ENCODE measurements at regions not wholly inside any gene's neighbourhood (a gene's known extent, or its start where the extent isn't known, plus 50 kb on each side); places are given as distances from the start of the nearest gene placed in this dataset.
A peak's percentile ranks its signal among the peaks of the same experiment; 100 is the strongest.

GRCh38 chr2:6418291-6418690 lies 447.4 kb downstream of the CMPK2 start:
- no peak for DNase-seq (ENCODE audit: low spot score)

GRCh38 chr2:6421138-6421730 lies 444.5 kb downstream of the CMPK2 start:
- no peak for DNase-seq (ENCODE audit: low spot score)

- DNase-seq (ENCODE audit: low spot score), result peak; percentile 45
Measured at GRCh38 chr2:6421888-6422287, 443.8 kb downstream of the CMPK2 start.

- DNase-seq (ENCODE audit: low spot score), result no peak
Measured at GRCh38 chr2:6423157-6423556, 442.6 kb downstream of the CMPK2 start.

GRCh38 chr2:6423944-6424343 lies 441.8 kb downstream of the CMPK2 start:
- DNase-seq (ENCODE audit: low spot score), result no peak

- no peak for DNase-seq (ENCODE audit: low spot score)
Measured at GRCh38 chr2:6425032-6425431, 440.7 kb downstream of the CMPK2 start.

- DNase-seq (ENCODE audit: low spot score), result no peak
Measured at GRCh38 chr2:6429210-6429986, 436.3 kb downstream of the CMPK2 start.

- peak; percentile 60 for DNase-seq (ENCODE audit: low spot score)
Measured at GRCh38 chr2:6434438-6434837, 431.3 kb downstream of the CMPK2 start.

GRCh38 chr2:6441800-6442199 lies 423.9 kb downstream of the CMPK2 start:
- no peak for DNase-seq (ENCODE audit: low spot score)

- DNase-seq (ENCODE audit: low spot score), result no peak
Measured at GRCh38 chr2:6442252-6442985, 423.3 kb downstream of the CMPK2 start.

- DNase-seq (ENCODE audit: low spot score), result no peak
Measured at GRCh38 chr2:6443061-6443823, 422.5 kb downstream of the CMPK2 start.

- DNase-seq (ENCODE audit: low spot score), result no peak
Measured at GRCh38 chr2:6444514-6444913, 421.2 kb downstream of the CMPK2 start.

- DNase-seq (ENCODE audit: low spot score), result no peak
Measured at GRCh38 chr2:6445156-6445555, 420.6 kb downstream of the CMPK2 start.

- no peak for DNase-seq (ENCODE audit: low spot score)
Measured at GRCh38 chr2:6446938-6447608, 418.6 kb downstream of the CMPK2 start.

GRCh38 chr2:6448893-6449292 lies 416.8 kb downstream of the CMPK2 start:
- DNase-seq (ENCODE audit: low spot score), result no peak

GRCh38 chr2:6449343-6449742 lies 416.4 kb downstream of the CMPK2 start:
- no peak for DNase-seq (ENCODE audit: low spot score)

- DNase-seq (ENCODE audit: low spot score), result no peak
Measured at GRCh38 chr2:6452702-6453481, 412.8 kb downstream of the CMPK2 start.

GRCh38 chr2:6454286-6454990 lies 411.3 kb downstream of the CMPK2 start:
- DNase-seq (ENCODE audit: low spot score), result no peak

GRCh38 chr2:6459138-6459537 lies 406.6 kb downstream of the CMPK2 start:
- no peak for DNase-seq (ENCODE audit: low spot score)

- DNase-seq (ENCODE audit: low spot score), result no peak
Measured at GRCh38 chr2:6470518-6470917, 395.2 kb downstream of the CMPK2 start.

Data from putamen (tissue), 1 donor.